ENCODE measurements at regions not wholly inside any gene's neighbourhood (a gene's known extent, or its start where the extent isn't known, plus 50 kb on each side); places are given as distances from the start of the nearest gene placed in this dataset.

DNA sequence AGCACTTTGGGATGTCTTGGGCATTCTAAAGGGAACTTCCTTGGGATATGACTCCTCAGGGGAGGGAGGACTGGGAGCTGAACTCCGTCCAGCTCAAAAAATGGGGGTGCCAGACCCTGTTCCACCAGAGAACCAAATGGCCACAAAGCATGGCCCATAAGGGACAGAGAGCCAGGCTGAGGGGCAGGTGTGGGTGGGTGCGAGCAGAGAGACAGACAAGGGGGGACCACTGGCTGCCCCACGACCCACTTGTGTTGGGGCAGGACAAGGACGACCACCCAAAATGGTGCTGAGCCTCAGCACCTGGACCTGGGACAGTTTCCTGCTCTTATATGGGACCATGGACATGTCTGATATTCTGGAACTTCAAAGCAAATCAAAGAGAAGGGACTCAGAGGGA, 148.2 kb upstream of the MLN start:
- Histone ChIP-seq H3K4me3 (no peak overlapping the region), H3K36me3 (ENCODE audit: low read depth, missing control alignments) (no peaks in the 10 kb centered on the region), H3K27me3 (no peaks in the 10 kb centered on the region), H3K27ac (no peak overlapping the region), H3K4me1 (no peaks in the 10 kb centered on the region), H3K9me3 (no peaks in the 10 kb centered on the region)
- WGBS, 2 donors, result 89 to 93% methylated on average over 4 of the region's 4 CpGs
- intact Hi-C loops (cut with DNase I; ENCODE audit: low total_unique reads), result no loop called here
- TF ChIP-seq POLR2A (IDR thresholded peaks at IDR 0.05), result no peak
- TF ChIP-seq CTCF (IDR thresholded peaks at IDR 0.05), result no peak
- no peak for DNase-seq

DNA sequence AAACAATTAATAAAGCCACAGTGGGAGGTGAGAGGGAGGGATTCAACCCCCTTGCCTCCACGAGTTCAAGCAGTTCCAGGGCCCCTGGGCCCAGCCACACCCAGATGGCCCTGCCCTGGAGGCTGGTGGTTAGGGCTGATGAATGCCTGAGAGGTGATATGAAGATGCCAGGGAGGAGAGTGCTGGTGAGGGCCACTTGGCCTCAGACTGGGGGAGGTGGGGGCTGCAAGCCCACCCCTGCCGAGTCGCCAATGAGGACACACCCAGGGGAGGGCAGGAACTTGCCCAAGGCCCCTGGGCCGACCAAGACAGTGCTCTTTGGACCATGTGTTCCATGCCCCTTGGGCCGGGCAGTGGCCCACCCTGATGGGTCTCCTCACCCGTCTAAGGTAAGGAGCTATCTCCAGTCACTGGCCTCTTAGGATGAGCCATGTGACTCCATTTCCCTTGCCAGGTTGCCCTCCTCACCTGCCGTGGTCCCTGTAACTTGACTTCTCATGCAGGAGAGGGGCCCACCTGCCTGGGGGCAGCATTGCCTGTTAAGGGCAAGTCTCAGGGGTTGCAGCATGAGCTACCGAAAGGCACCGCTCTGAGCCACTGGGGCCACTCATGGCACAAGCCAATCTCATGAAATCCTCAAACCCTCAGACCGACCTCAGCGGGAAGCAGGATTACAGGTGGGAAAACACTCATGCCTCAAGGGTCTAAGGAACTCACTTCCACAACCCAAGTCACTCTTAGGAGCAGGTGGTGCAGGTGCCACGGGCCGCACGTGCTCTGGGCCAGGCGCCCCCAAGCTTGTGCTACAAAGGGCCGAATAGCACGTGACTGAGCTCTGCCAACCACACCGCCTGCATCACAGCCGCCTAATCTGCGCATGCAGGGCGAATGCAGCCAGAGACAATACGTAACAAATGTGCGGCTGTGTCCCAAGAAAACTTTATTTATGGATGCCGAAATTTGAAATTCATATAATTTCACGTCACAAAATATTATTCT, 147.4 kb upstream of the MLN start:
- H3K4me1 ChIP-seq, result no peaks in the 10 kb centered on the region
- no peak for TF ChIP-seq POLR2A (IDR thresholded peaks at IDR 0.05)
- TF ChIP-seq CTCF (IDR thresholded peaks at IDR 0.05), result no peak
- WGBS, 2 donors, result 88 to 95% methylated on average over 17 to 25 of the region's 25 CpGs
- H3K27me3 ChIP-seq, result no peaks in the 10 kb centered on the region
- no peak for DNase-seq
- intact Hi-C loops (cut with DNase I; ENCODE audit: low total_unique reads), result no loop called here
- no peak overlapping the region for H3K4me3 ChIP-seq
- no peak overlapping the region for H3K27ac ChIP-seq
- H3K36me3 ChIP-seq (ENCODE audit: low read depth, missing control alignments), result no peaks in the 10 kb centered on the region
- H3K9me3 ChIP-seq, result no peaks in the 10 kb centered on the region

DNA sequence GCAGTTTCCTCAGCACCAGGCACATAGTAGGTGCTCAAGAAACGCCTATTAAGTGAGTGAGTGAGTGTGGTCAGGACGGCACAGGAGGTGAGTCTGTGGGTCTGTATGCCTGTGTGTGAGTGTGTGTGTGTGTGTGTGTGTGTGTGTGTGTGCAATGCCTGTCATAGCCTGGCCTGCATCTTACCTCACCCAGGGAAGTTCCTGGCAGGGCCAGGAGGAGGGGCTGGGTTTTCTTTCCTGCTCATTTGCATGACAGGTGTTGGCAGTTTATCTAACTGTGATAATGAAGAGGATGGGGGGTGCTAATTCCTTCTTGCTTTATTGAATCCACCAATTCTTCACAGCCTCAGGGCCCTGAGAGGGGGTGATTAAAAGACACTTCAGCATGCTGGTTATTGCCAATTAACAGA, 146.7 kb upstream of the MLN start:
- Histone ChIP-seq H3K27ac (no peak overlapping the region), H3K4me1 (no peaks in the 10 kb centered on the region), H3K4me3 (no peak overlapping the region), H3K9me3 (no peaks in the 10 kb centered on the region), H3K36me3 (ENCODE audit: low read depth, missing control alignments) (no peaks in the 10 kb centered on the region), H3K27me3 (no peaks in the 10 kb centered on the region)
- DNase-seq, result no peak
- WGBS, 2 donors, result 78 to 85% methylated on average over 2 of the region's 2 CpGs
- intact Hi-C loops (cut with DNase I; ENCODE audit: low total_unique reads), result no loop called here
- no peak for TF ChIP-seq POLR2A (IDR thresholded peaks at IDR 0.05)
- TF ChIP-seq CTCF (IDR thresholded peaks at IDR 0.05), result no peak

DNA sequence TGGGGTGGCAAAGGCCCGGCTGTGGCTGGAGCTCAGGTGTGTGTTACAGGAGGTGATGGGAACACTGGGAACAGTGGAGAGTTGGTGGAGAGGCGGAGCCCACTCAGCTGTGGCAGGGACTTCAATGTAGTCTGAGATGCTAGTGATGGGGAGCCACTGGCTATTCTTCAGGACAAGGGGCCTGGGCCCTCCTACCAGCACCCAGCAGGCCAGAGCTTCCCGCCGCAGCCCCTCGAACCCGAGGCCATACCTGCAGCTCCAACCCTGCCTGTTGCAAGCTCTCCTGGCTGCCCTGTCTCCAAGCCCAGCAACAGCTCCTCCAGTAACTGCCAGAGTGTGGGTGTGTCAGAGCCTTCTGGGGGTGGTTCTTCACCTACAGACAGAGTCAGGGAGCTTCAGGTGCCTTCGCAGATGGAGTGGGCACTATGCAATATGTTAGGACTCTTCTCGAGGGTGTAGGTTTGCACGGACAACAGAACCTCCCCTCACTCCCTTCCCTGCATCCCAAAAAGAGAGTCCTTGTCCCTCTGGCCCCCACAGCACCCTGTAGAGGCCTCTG, 146.2 kb upstream of the MLN start:
- intact Hi-C loops (cut with DNase I; ENCODE audit: low total_unique reads), result no loop called here

More for the DNA sequence above, 146.2 kb upstream of the MLN start:
- H3K4me1 ChIP-seq, result no peaks in the 10 kb centered on the region
- DNase-seq, result no peak
- no peaks in the 10 kb centered on the region for H3K9me3 ChIP-seq
- no peak overlapping the region for H3K4me3 ChIP-seq
- 91 to 95% methylated on average over 5 to 8 of the region's 9 CpGs for WGBS, 2 donors
- TF ChIP-seq CTCF (IDR thresholded peaks at IDR 0.05), result no peak
- TF ChIP-seq POLR2A (IDR thresholded peaks at IDR 0.05), result no peak
- no peaks in the 10 kb centered on the region for H3K36me3 ChIP-seq (ENCODE audit: low read depth, missing control alignments)
- H3K27ac ChIP-seq, result no peak overlapping the region
- no peaks in the 10 kb centered on the region for H3K27me3 ChIP-seq
